HCT116 (cell line): ENCODE measurements at regions not wholly inside any gene's neighbourhood (a gene's known extent, or its start where the extent isn't known, plus 50 kb on each side); places are given as distances from the start of the nearest gene placed in this dataset.

Experiments
- ATAC-seq: fragments of 200-7000 bp; cut with Tn5 transposase; 2 replicates; pipeline ENCODE4 v1.9.1; 2020; ENCODE audit warnings: mild to moderate bottlenecking, moderate library complexity
- BruUV-seq: library from RNA; stranded (reverse); fragments of 400-500 nt; replicated peaks from 2 replicates; lab custom pipeline; 2021; lab: Mats Ljungman, UMichigan
- CTCF ChIA-PET: fragments of 300-600 bp; sonication (Branson Sonifier 250); formaldehyde crosslinking; loops from one replicate; lab custom pipeline; 2021; ENCODE audit warnings: antibody characterized with exemption; lab: Charles Lee
- POLR2A ChIA-PET: fragments of 300-600, 350-600 bp; sonication (Branson Sonifier 250); formaldehyde crosslinking; loops from one replicate; lab custom pipeline; 2021; ENCODE audit warnings: antibody characterized with exemption; lab: Charles Lee
- RAD21 ChIA-PET, 2 experiments: fragments of 300-600 bp; sonication (Branson Sonifier 250); formaldehyde crosslinking; loops; one replicate each; lab custom pipeline; 2023; ENCODE audit warnings: low total read pairs in 2 of 2; ENCODE audit not compliant: uncharacterized antibody in 2 of 2, unreplicated experiment in 2 of 2, low non-redundant PET in 1 of 2; lab: Charles Lee
- DNase-seq: peaks from one replicate; pipeline ENCODE4 v3.0.0-alpha.2; 2010; ENCODE audit warnings: low read depth, low spot score
- H2AFZ ChIP-seq: fragments of 200-600 bp; shearing (Covaris generic), sonication (generic); 2 replicates; pipeline ENCODE4 v1.6.1; 2017; ENCODE audit warnings: low read depth, mixed run types, mixed read lengths, antibody characterized with exemption, low read length; ENCODE audit not compliant: poor library complexity, severe bottlenecking
- H3K27ac ChIP-seq: 2 replicates; pipeline ENCODE4 v1.5.1; 2012; ENCODE audit warnings: low read depth, low read length
- H3K27me3 ChIP-seq: fragments of 200-600 bp; sonication (generic); 2 replicates; pipeline ENCODE4 v1.6.1; 2016; ENCODE audit warnings: mixed run types, low read length, mixed read lengths; ENCODE audit not compliant: insufficient read depth
- H3K36me3 ChIP-seq, 2 experiments: fragments of 200-500 bp in 1 of 2; fragments of 200-600 bp in 1 of 2; sonication (Bioruptor generic) in 1 of 2; sonication (generic) in 1 of 2; 2 replicates each; pipeline versions ENCODE4 v1.5.1 to v1.6.1; 2014 to 2016; ENCODE audit warnings: low read length in 2 of 2, inconsistent platforms in 1 of 2, mixed read lengths in 1 of 2, mixed run types in 1 of 2; ENCODE audit not compliant: insufficient read depth in 2 of 2, control insufficient read depth in 1 of 2
- H3K4me1 ChIP-seq, 2 experiments: fragments of 200-600 bp in 1 of 2; sonication (generic) in 1 of 2; 2 replicates each; pipeline versions ENCODE4 v1.5.1 to v1.6.1; 2012 to 2017; ENCODE audit warnings: low read length in 2 of 2, inconsistent platforms in 1 of 2, mild to moderate bottlenecking in 1 of 2, mixed read lengths in 1 of 2, mixed run types in 1 of 2, moderate library complexity in 1 of 2; ENCODE audit not compliant: insufficient read depth in 2 of 2, control insufficient read depth in 1 of 2
- H3K4me2 ChIP-seq: fragments of 200-600 bp; sonication (generic); 2 replicates; pipeline ENCODE4 v1.6.1; 2017; ENCODE audit warnings: mixed run types, low read length, mixed read lengths
- H3K4me3 ChIP-seq, 2 experiments: fragments of 200-600 bp in 1 of 2; sonication (generic) in 1 of 2; replicated peaks in 1 of 2; 2 replicates each; pipeline ENCODE4 v1.5.1; 2011 to 2016; ENCODE audit warnings: low read length in 2 of 2, control low read depth in 1 of 2, low read depth in 1 of 2, mild to moderate bottlenecking in 1 of 2, mixed read lengths in 1 of 2, mixed run types in 1 of 2
- H3K79me2 ChIP-seq: fragments of 200-600 bp; sonication (generic); 2 replicates; pipeline ENCODE4 v1.6.1; 2017; ENCODE audit warnings: mild to moderate bottlenecking, mixed run types, low read length, moderate library complexity, mixed read lengths; ENCODE audit not compliant: insufficient read depth
- H3K9ac ChIP-seq: fragments of 200-600 bp; sonication (generic); 2 replicates; pipeline ENCODE4 v1.6.1; 2016; ENCODE audit warnings: low read length, mixed read lengths
- H3K9me2 ChIP-seq: fragments of 200-600 bp; sonication (generic), shearing (Covaris generic); 2 replicates; pipeline ENCODE4 v1.6.1; 2017; ENCODE audit warnings: mixed run types, mild to moderate bottlenecking, moderate library complexity; ENCODE audit not compliant: insufficient read depth
- H3K9me3 ChIP-seq, 2 experiments: fragments of 200-500 bp in 1 of 2; fragments of 200-600 bp in 1 of 2; sonication (Bioruptor generic) in 1 of 2; sonication (generic) in 1 of 2; 2 replicates each; pipeline ENCODE4 v1.6.1; 2014 to 2017; ENCODE audit warnings: low read length in 2 of 2, mixed read lengths in 2 of 2, inconsistent platforms in 1 of 2, low read depth in 1 of 2, mild to moderate bottlenecking in 1 of 2, mixed run types in 1 of 2, moderate library complexity in 1 of 2; ENCODE audit not compliant: control insufficient read depth in 1 of 2, insufficient read depth in 1 of 2
- H4K20me1 ChIP-seq: fragments of 200-600 bp; sonication (generic), shearing (Covaris generic); 2 replicates; pipeline ENCODE4 v1.6.1; 2017; ENCODE audit warnings: mixed run types, mild to moderate bottlenecking, moderate library complexity; ENCODE audit not compliant: insufficient read depth
- CBX3 ChIP-seq: IDR thresholded peaks from 2 replicates; pipeline ENCODE4 v1.6.1; 2012; ENCODE audit warnings: low read depth
- CEBPB ChIP-seq: IDR thresholded peaks from 2 replicates; pipeline ENCODE4 v1.6.1; 2012; ENCODE audit warnings: low read depth
- ELF1 ChIP-seq: IDR thresholded peaks from 2 replicates; pipeline ENCODE4 v1.6.1; 2012; ENCODE audit warnings: low read depth, borderline replicate concordance
- EZH2 ChIP-seq: fragments of 200-600 bp; sonication (generic); IDR thresholded peaks from 2 replicates; pipeline ENCODE4 v1.6.1; 2017; ENCODE audit warnings: antibody characterized with exemption, mixed run types
- EZH2phosphoT487 ChIP-seq: fragments of 200-600 bp; IDR thresholded peaks from 2 replicates; pipeline ENCODE4 v1.6.1; 2018; ENCODE audit warnings: antibody characterized with exemption, borderline replicate concordance
- FOSL1 ChIP-seq: IDR thresholded peaks from 2 replicates; pipeline ENCODE4 v1.6.1; 2012; ENCODE audit warnings: low read depth
- JUND ChIP-seq: IDR thresholded peaks from 2 replicates; pipeline ENCODE4 v1.6.1; 2012
- POLR2A ChIP-seq: IDR thresholded peaks from 2 replicates; pipeline ENCODE4 v1.7.0; 2011; ENCODE audit warnings: borderline replicate concordance; ENCODE audit not compliant: insufficient read depth, insufficient read length; ENCODE audit errors: extremely low read depth
- POLR2AphosphoS5 ChIP-seq: IDR thresholded peaks from 2 replicates; pipeline ENCODE4 v1.6.1; 2011; ENCODE audit warnings: mild to moderate bottlenecking, low read depth, low read length, moderate library complexity
- RAD21 ChIP-seq: IDR thresholded peaks from 2 replicates; pipeline ENCODE4 v1.6.1; 2012; ENCODE audit warnings: low read depth, mild to moderate bottlenecking
- REST ChIP-seq: IDR thresholded peaks from 2 replicates; pipeline ENCODE4 v1.6.1; 2012; ENCODE audit warnings: low read depth
- SIN3A ChIP-seq: IDR thresholded peaks from 2 replicates; pipeline ENCODE4 v1.6.1; 2012; ENCODE audit warnings: low read depth
- SP1 ChIP-seq: IDR thresholded peaks from 2 replicates; pipeline ENCODE4 v1.6.1; 2012; ENCODE audit warnings: low read depth
- ZBTB33 ChIP-seq: IDR thresholded peaks from 2 replicates; pipeline ENCODE4 v1.6.1; 2011; ENCODE audit warnings: mild to moderate bottlenecking, low read length, moderate library complexity; ENCODE audit not compliant: insufficient replicate concordance; ENCODE audit errors: extremely low read depth
- ZNF274 ChIP-seq: fragments of 200-500 bp; sonication (Bioruptor generic); IDR thresholded peaks from 2 replicates; pipeline ENCODE4 v1.6.1; 2014; ENCODE audit warnings: mild to moderate bottlenecking, low read depth, low read length, inconsistent platforms
- intact Hi-C: fragments of 100-400 bp; cut with micrococcal nuclease; formaldehyde crosslinking; loops from 2 replicates; pipeline ENCODE4 v1.10.0; 2022
- TF ChIP-seq, protein P1 (sequence below): IDR thresholded peaks from 2 replicates; pipeline ENCODE4 v1.6.1; 2012

DNA sequence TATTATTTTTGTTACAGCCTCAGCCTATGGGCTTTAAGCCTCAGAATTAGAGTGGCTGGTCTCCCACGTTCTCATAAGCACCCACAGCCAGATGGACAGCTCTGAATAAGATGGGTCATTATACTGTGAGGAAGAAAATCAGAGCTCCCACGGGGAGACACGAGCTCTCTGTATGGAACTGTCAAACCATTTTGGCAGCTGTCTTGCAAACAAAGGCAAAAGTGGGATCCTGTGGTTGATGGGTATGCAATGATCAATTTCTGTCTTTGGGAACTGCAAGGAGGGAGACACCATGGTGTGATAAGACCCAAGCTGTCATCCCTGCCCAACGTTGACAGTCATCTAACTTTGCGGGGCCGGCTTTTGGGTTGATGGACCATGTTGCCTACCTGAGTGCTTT is 614.3 kb downstream of the TYW1 start:
- Histone ChIP-seq H3K27me3 (no peaks in the 10 kb centered on the region), H3K4me2 (no peak overlapping the region), H4K20me1 (no peaks in the 10 kb centered on the region), H3K9me2 (no peaks in the 10 kb centered on the region), H3K4me1 (no peaks in the 10 kb centered on the region), H3K36me3 (no peaks in the 10 kb centered on the region), H3K9ac (no peak overlapping the region), H3K27ac (no peak overlapping the region), H3K4me3 (no peak overlapping the region), H3K9me3 (no peaks in the 10 kb centered on the region), H2AFZ (no peak overlapping the region), H3K79me2 (no peaks in the 10 kb centered on the region)
- ATAC-seq: no peak
- ChIA-PET CTCF (no interaction called here), POLR2A (no interaction called here), RAD21 (no interaction called here)
- intact Hi-C loops: no loop called here
- DNase-seq: no peak
- no peak for TF ChIP-seq CBX3
- BruUV-seq: no TSS peak

DNA sequence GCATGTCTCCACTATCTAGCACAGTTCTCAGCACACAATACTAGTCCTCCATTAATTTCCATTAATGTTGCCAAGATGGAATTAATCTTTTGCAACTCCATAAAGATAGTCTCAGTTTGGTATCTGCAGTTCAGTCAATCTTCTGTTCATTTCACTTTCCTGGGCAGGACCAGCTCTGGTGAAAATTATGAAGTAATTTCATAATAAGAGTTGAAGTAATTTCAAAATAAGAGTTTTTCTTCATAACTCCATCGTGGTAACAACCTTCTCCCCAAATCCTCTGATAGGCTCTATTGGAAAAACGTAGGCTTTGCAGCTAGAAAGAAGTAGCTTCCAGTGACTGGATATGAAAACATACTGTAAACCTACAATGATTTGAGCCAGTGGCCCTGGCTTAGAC is 618.2 kb downstream of the TYW1 start:
- no peaks in the 10 kb centered on the region for H3K9me3 ChIP-seq
- H3K9ac ChIP-seq: no peak overlapping the region
- H3K36me3 ChIP-seq: no peaks in the 10 kb centered on the region
- no peak overlapping the region for H2AFZ ChIP-seq
- no peaks in the 10 kb centered on the region for H3K27me3 ChIP-seq
- no peaks in the 10 kb centered on the region for H3K79me2 ChIP-seq
- DNase-seq (no peak), ATAC-seq (no peak)
- H4K20me1 ChIP-seq: no peaks in the 10 kb centered on the region
- ChIA-PET RAD21 (no interaction called here), CTCF (no interaction called here), POLR2A (no interaction called here)
- intact Hi-C loops: no loop called here
- no peak overlapping the region for H3K27ac ChIP-seq
- H3K4me2 ChIP-seq: no peak overlapping the region
- H3K9me2 ChIP-seq: no peaks in the 10 kb centered on the region
- BruUV-seq: no TSS peak
- no peak overlapping the region for H3K4me3 ChIP-seq
- H3K4me1 ChIP-seq: no peaks in the 10 kb centered on the region
- TF ChIP-seq SIN3A: no peak
- TF ChIP-seq SP1: no peak
- TF ChIP-seq POLR2AphosphoS5: no peak
- no peak for TF ChIP-seq FOSL1
- TF ChIP-seq JUND: no peak
- no peak for TF ChIP-seq EZH2phosphoT487
- no peak for TF ChIP-seq ZNF274
- no peak for TF ChIP-seq POLR2A
- no peak for TF ChIP-seq CEBPB
- no peak for TF ChIP-seq CBX3
- TF ChIP-seq, protein P1, sequence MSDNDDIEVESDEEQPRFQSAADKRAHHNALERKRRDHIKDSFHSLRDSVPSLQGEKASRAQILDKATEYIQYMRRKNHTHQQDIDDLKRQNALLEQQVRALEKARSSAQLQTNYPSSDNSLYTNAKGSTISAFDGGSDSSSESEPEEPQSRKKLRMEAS: no peak
- no peak for TF ChIP-seq ELF1
- TF ChIP-seq EZH2: no peak
- TF ChIP-seq RAD21: no peak
- TF ChIP-seq REST: no peak
- no peak for TF ChIP-seq ZBTB33
